PC-3 (cell line): ENCODE measurements at regions not wholly inside any gene's neighbourhood (a gene's known extent, or its start where the extent isn't known, plus 50 kb on each side); places are given as distances from the start of the nearest gene placed in this dataset.
"Not testable (repeated sequence)": the region's sequence is repeated elsewhere in the genome, so short reads cannot be mapped to it uniquely, and the experiment has no call there.

Experiments
- CTCF ChIP-seq: fragments of 300-600 bp; sonication (generic); conservative IDR thresholded peaks from 2 replicates; pipeline ENCODE4 v1.5.1; 2017; ENCODE audit warnings: antibody characterized with exemption, low read depth, mild to moderate bottlenecking, low read length
- EZH2 ChIP-seq: fragments of 300-600 bp; sonication (generic); IDR thresholded peaks from one replicate; pipeline ENCODE4 v1.6.1; 2017; ENCODE audit warnings: antibody characterized with exemption, mild to moderate bottlenecking, low read length; ENCODE audit not compliant: unreplicated experiment
- EZH2phosphoT487 ChIP-seq: fragments of 300-600 bp; sonication (generic); IDR thresholded peaks from 2 replicates; pipeline ENCODE4 v1.6.1; 2018; ENCODE audit warnings: mild to moderate bottlenecking, antibody characterized with exemption, low read length, borderline replicate concordance

GRCh38 chr7:63901204-63901506 is 97.5 kb upstream of the ZNF722 start:
- TF ChIP-seq CTCF, EZH2, EZH2phosphoT487: not testable (repeated sequence)
